Suprapubic skin (tissue), 4 donors: ENCODE measurements at regions not wholly inside any gene's neighbourhood (a gene's known extent, or its start where the extent isn't known, plus 50 kb on each side); places are given as distances from the start of the nearest gene placed in this dataset.

Source experiments
- DNase-seq, 2 donors: peaks; one replicate each; pipeline ENCODE4 v3.0.0-alpha.2; 2019; ENCODE audit warnings: low spot score in 2 of 2
- H3K27ac ChIP-seq: fragments of 200-600 bp; sonication (generic); one replicate; pipeline ENCODE4 v1.5.1; 2019
- H3K27me3 ChIP-seq: fragments of 200-600 bp; sonication (generic); one replicate; pipeline ENCODE4 v1.5.1; 2019
- H3K36me3 ChIP-seq: fragments of 200-600 bp; sonication (generic); one replicate; pipeline ENCODE4 v1.5.1; 2019
- H3K4me1 ChIP-seq: fragments of 200-600 bp; sonication (generic); one replicate; pipeline ENCODE4 v1.5.1; 2019
- H3K4me3 ChIP-seq: fragments of 200-600 bp; sonication (generic); one replicate; pipeline ENCODE4 v1.5.1; 2019; ENCODE audit warnings: mild to moderate bottlenecking
- H3K9me3 ChIP-seq: fragments of 200-600 bp; sonication (generic); one replicate; pipeline ENCODE4 v1.5.1; 2019
- CTCF ChIP-seq, 2 donors: fragments of 200-600 bp in 1 of 2; fragments of 450-650 bp in 1 of 2; sonication (generic) in 1 of 2; IDR thresholded peaks; one replicate each; pipeline ENCODE4 v1.5.1; 2016 to 2019; ENCODE audit warnings: antibody characterized with exemption in 2 of 2, mild to moderate bottlenecking in 1 of 2, moderate library complexity in 1 of 2
- EP300 ChIP-seq: sonication (generic); formaldehyde crosslinking; IDR thresholded peaks from one replicate; pipeline ENCODE4 v1.6.1; 2017; ENCODE audit warnings: antibody characterized with exemption
- POLR2A ChIP-seq, 2 donors: fragments of 450-650 bp; IDR thresholded peaks; one replicate each; pipeline ENCODE4 v1.6.1; 2017; ENCODE audit warnings: antibody characterized with exemption in 2 of 2, mild to moderate bottlenecking in 2 of 2, moderate library complexity in 2 of 2
- POLR2AphosphoS5 ChIP-seq, 3 donors: sonication (generic); formaldehyde crosslinking; IDR thresholded peaks; one replicate each; pipeline ENCODE4 v1.6.1; 2017; ENCODE audit warnings: antibody characterized with exemption in 3 of 3
- WGBS: methylation state at CpG from one replicate; pipeline ENCODE4 v1.1.5; 2018; 5-methylcytosine and 5-hydroxymethylcytosine counted together

GRCh38 chr13:73220966-73221720 lies 162.3 kb downstream of the KLF5 start:
- Histone ChIP-seq H3K9me3 (no peaks in the 10 kb centered on the region), H3K27ac (no peak overlapping the region), H3K4me1 (no peaks in the 10 kb centered on the region), H3K36me3 (no peaks in the 10 kb centered on the region), H3K4me3 (no peak overlapping the region), H3K27me3 (no peaks in the 10 kb centered on the region)
- DNase-seq = no peak
- TF ChIP-seq POLR2A (IDR thresholded peaks at IDR 0.05) = no peak
- no peak for TF ChIP-seq CTCF (IDR thresholded peaks at IDR 0.05)
- TF ChIP-seq POLR2AphosphoS5 (IDR thresholded peaks at IDR 0.05) = no peak
- TF ChIP-seq EP300 = no peak
- 78% methylated on average over 8 of the region's 8 CpGs for WGBS

- 75% methylated on average over 1 of the region's 1 CpG for WGBS
- no peak overlapping the region for H3K4me3 ChIP-seq
- H3K36me3 ChIP-seq = no peaks in the 10 kb centered on the region
- H3K4me1 ChIP-seq = peaks cover 4% of the 10 kb centered on the region
- DNase-seq = no peak
- H3K27me3 ChIP-seq = no peaks in the 10 kb centered on the region
- H3K27ac ChIP-seq = no peak overlapping the region
- TF ChIP-seq EP300 = no peak
- TF ChIP-seq POLR2AphosphoS5 (IDR thresholded peaks at IDR 0.05) = no peak
- no peak for TF ChIP-seq POLR2A (IDR thresholded peaks at IDR 0.05)
- no peaks in the 10 kb centered on the region for H3K9me3 ChIP-seq
Measured at GRCh38 chr13:73218181-73218580, 159.4 kb downstream of the KLF5 start.

GRCh38 chr13:73216381-73216831 lies 157.6 kb downstream of the KLF5 start:
- no peak overlapping the region for H3K27ac ChIP-seq
- DNase-seq = no peak

GRCh38 chr13:73215823-73216222 lies 157.0 kb downstream of the KLF5 start:
- Histone ChIP-seq H3K4me3 (no peak overlapping the region), H3K4me1 (peaks cover 4% of the 10 kb centered on the region), H3K27ac (no peak overlapping the region), H3K36me3 (no peaks in the 10 kb centered on the region), H3K9me3 (no peaks in the 10 kb centered on the region), H3K27me3 (no peaks in the 10 kb centered on the region)
- no peak for DNase-seq
- TF ChIP-seq POLR2A (IDR thresholded peaks at IDR 0.05) (no peak), POLR2AphosphoS5 (IDR thresholded peaks at IDR 0.05) (no peak), CTCF (IDR thresholded peaks at IDR 0.05) (no peak), EP300 (no peak)
- 67% methylated on average over 6 of the region's 6 CpGs for WGBS

More at GRCh38 chr13:73216381-73216831, 157.6 kb downstream of the KLF5 start:
- Histone ChIP-seq H3K4me3 (no peak overlapping the region), H3K9me3 (no peaks in the 10 kb centered on the region), H3K36me3 (no peaks in the 10 kb centered on the region), H3K4me1 (peaks cover 4% of the 10 kb centered on the region), H3K27me3 (no peaks in the 10 kb centered on the region)
- TF ChIP-seq POLR2A (IDR thresholded peaks at IDR 0.05) (no peak), CTCF (IDR thresholded peaks at IDR 0.05) (no peak), EP300 (no peak), POLR2AphosphoS5 (IDR thresholded peaks at IDR 0.05) (no peak)
- WGBS = 54% methylated on average over 5 of the region's 5 CpGs

- Histone ChIP-seq H3K27ac (no peak overlapping the region), H3K9me3 (no peaks in the 10 kb centered on the region), H3K4me3 (no peak overlapping the region), H3K27me3 (no peaks in the 10 kb centered on the region), H3K4me1 (peaks cover 4% of the 10 kb centered on the region), H3K36me3 (no peaks in the 10 kb centered on the region)
- TF ChIP-seq POLR2A (IDR thresholded peaks at IDR 0.05) = no peak
- no peak for TF ChIP-seq EP300
- no peak for TF ChIP-seq POLR2AphosphoS5 (IDR thresholded peaks at IDR 0.05)
- no peak for TF ChIP-seq CTCF (IDR thresholded peaks at IDR 0.05)
- WGBS = 81% methylated on average over 3 of the region's 3 CpGs
- no peak for DNase-seq
Measured at GRCh38 chr13:73212482-73212881, 153.7 kb downstream of the KLF5 start.
